CD14-positive monocyte (primary cell): ENCODE measurements at regions not wholly inside any gene's neighbourhood (a gene's known extent, or its start where the extent isn't known, plus 50 kb on each side); places are given as distances from the start of the nearest gene placed in this dataset.

Experiments
- DNase-seq, 3 donors: peaks; one replicate each; pipeline ENCODE4 v3.0.0-alpha.2; 2011 to 2022
- H2AFZ ChIP-seq: 2 replicates; pipeline ENCODE4 v1.6.0; 2012; ENCODE audit warnings: mild to moderate bottlenecking, low read depth, low read length, inconsistent platforms; ENCODE audit not compliant: insufficient read depth, poor library complexity, severe bottlenecking
- H3K27ac ChIP-seq, 2 donors: 1 replicate in 1 of 2; 2 replicates in 1 of 2; pipeline ENCODE4 v1.5.1; 2012 to 2013; ENCODE audit warnings: low read length in 2 of 2, control low read depth in 1 of 2, inconsistent platforms in 1 of 2, low read depth in 1 of 2, mild to moderate bottlenecking in 1 of 2
- H3K27me3 ChIP-seq, 2 donors: one replicate each; pipeline versions ENCODE4 v1.6.0 to v1.6.1; 2011 to 2013; ENCODE audit warnings: low read length in 2 of 2; ENCODE audit not compliant: control insufficient read depth in 2 of 2, insufficient read depth in 2 of 2
- H3K36me3 ChIP-seq, 2 donors: replicated peaks in 1 of 2; 1 replicate in 1 of 2; 2 replicates in 1 of 2; pipeline versions ENCODE4 v1.5.1 to v1.6.1; 2012 to 2013; ENCODE audit warnings: low read length in 2 of 2, control low read depth in 1 of 2, inconsistent platforms in 1 of 2, mild to moderate bottlenecking in 1 of 2; ENCODE audit not compliant: insufficient read depth in 2 of 2, control insufficient read depth in 1 of 2
- H3K4me1 ChIP-seq, 2 donors: 1 replicate in 1 of 2; 2 replicates in 1 of 2; pipeline versions ENCODE4 v1.5.1 to v1.6.1; 2012 to 2013; ENCODE audit warnings: low read length in 2 of 2, control low read depth in 1 of 2, inconsistent platforms in 1 of 2, mild to moderate bottlenecking in 1 of 2, moderate library complexity in 1 of 2; ENCODE audit not compliant: insufficient read depth in 2 of 2, control insufficient read depth in 1 of 2
- H3K4me2 ChIP-seq: replicated peaks from 2 replicates; pipeline ENCODE3; 2012; ENCODE audit warnings: low read length, moderate library complexity, mild to moderate bottlenecking; ENCODE audit not compliant: poor library complexity, severe bottlenecking; ENCODE audit errors: extremely low read depth
- H3K4me3 ChIP-seq, 3 experiments: fragments of 200-600 bp in 1 of 3; sonication (generic) in 1 of 3; replicated peaks in 1 of 3; 1 replicate in 2 of 3; 2 replicates in 1 of 3; pipeline ENCODE4 v1.5.1; 2011 to 2013; ENCODE audit warnings: low read length in 3 of 3, mild to moderate bottlenecking in 3 of 3, control low read depth in 2 of 3, low read depth in 2 of 3, inconsistent platforms in 1 of 3, moderate library complexity in 1 of 3
- H3K79me2 ChIP-seq: 2 replicates; pipeline ENCODE4 v1.6.0; 2012; ENCODE audit warnings: mild to moderate bottlenecking, control low read depth, inconsistent platforms, low read length, moderate library complexity; ENCODE audit not compliant: insufficient read depth
- H3K9ac ChIP-seq: 2 replicates; pipeline ENCODE4 v1.6.0; 2017; ENCODE audit warnings: low read length, mild to moderate bottlenecking; ENCODE audit not compliant: insufficient read depth, poor library complexity, severe bottlenecking
- H3K9me3 ChIP-seq, 2 donors: replicated peaks in 1 of 2; 1 replicate in 1 of 2; 2 replicates in 1 of 2; pipeline versions ENCODE4 v1.5.1 to v1.6.1; 2012 to 2013; ENCODE audit warnings: low read length in 2 of 2, control low read depth in 1 of 2; ENCODE audit not compliant: control insufficient read depth in 1 of 2, insufficient read depth in 1 of 2
- H4K20me1 ChIP-seq: 2 replicates; pipeline ENCODE4 v1.6.0; 2012; ENCODE audit warnings: mild to moderate bottlenecking, low read length, control low read depth, moderate library complexity; ENCODE audit not compliant: insufficient read depth
- H3K27ac Mint-ChIP-seq, 7 donors: one replicate each; pipeline ENCODE4 v1.8.0; 2020; ENCODE audit warnings: mild to moderate bottlenecking in 7 of 7, mixed read lengths in 7 of 7, moderate library complexity in 6 of 7, inconsistent platforms in 2 of 7
- H3K27me3 Mint-ChIP-seq, 3 donors: one replicate each; pipeline ENCODE4 v1.8.0; 2021 to 2022; ENCODE audit warnings: low read depth in 3 of 3, mild to moderate bottlenecking in 3 of 3, mixed read lengths in 3 of 3, moderate library complexity in 3 of 3, inconsistent platforms in 1 of 3
- H3K36me3 Mint-ChIP-seq, 2 donors: one replicate each; pipeline ENCODE4 v1.8.0; 2020; ENCODE audit warnings: mixed read lengths in 2 of 2, inconsistent platforms in 1 of 2, mild to moderate bottlenecking in 1 of 2
- H3K4me1 Mint-ChIP-seq: one replicate; pipeline ENCODE4 v1.8.0; 2020; ENCODE audit warnings: mild to moderate bottlenecking, mixed read lengths
- H3K4me3 Mint-ChIP-seq, 2 donors: one replicate each; pipeline ENCODE4 v1.8.0; 2020; ENCODE audit warnings: mild to moderate bottlenecking in 2 of 2, mixed read lengths in 2 of 2, moderate library complexity in 1 of 2
- H3K9me3 Mint-ChIP-seq, 7 donors: one replicate each; pipeline ENCODE4 v1.8.0; 2020 to 2022; ENCODE audit warnings: mixed read lengths in 7 of 7, mild to moderate bottlenecking in 6 of 7, moderate library complexity in 6 of 7, inconsistent platforms in 2 of 7
- WGBS: methylation state at CpG from one replicate; pipeline ENCODE4 v1.1.5; 2013; ENCODE audit warnings: missing lambda C conversion rate; ENCODE audit not compliant: insufficient coverage; 5-methylcytosine and 5-hydroxymethylcytosine counted together
- intact Hi-C, 2 donors: fragments of 100-400 bp; cut with micrococcal nuclease; formaldehyde crosslinking; loops; one replicate each; pipeline versions ENCODE4 v1.15.0 to v1.15.1; 2023
- TF ChIP-seq, protein P1 (sequence below): fragments of 200-600 bp; IDR thresholded peaks from one replicate; pipeline ENCODE4 v1.8.0; 2022; ENCODE audit warnings: antibody characterized with exemption, mild to moderate bottlenecking

DNA sequence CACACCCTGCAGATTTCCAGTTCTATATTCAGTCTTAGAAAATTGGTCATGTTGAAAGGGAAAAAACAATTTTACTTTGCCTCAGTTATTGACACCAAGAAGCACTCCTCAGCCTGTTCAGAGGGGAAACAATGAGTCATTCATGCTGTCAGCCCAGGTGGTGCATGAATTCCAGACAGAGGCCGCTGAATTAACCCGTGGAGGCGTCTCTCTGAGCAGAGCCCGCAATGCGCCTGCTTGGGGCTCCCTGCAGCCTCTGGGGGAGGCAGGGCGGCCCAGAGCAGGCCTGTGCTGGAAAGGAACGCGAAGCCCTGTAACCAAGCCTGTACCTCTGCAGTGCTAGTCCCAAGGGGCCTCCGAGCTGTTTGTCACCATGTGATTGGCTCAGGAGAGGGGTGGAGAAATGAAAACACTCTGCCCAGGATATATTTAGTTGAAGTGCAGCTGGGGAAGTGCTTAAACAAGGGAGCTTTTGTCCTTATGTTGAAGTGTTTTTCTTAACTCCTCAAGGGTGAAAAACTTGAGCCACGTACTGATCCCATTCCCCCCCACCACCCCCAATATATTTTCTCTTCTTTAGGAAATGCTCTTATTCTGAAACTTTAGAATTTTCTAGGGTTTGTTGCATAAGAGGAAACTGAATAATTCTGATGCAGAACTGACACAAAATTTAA, 68.3 kb upstream of the CHD2 start:
- Mint-ChIP-seq H3K27ac (peak overlapping the region; percentile 86 to 97 (median 94)), H3K4me1 (peaks cover 38% of the 10 kb centered on the region), H3K27me3 (peaks cover 0 to 3% (median 0%) of the 10 kb centered on the region in 3 donors), H3K9me3 (no peaks in the 10 kb centered on the region), H3K36me3 (no peaks in the 10 kb centered on the region), H3K4me3 (peak overlapping the region; percentile 72 to 84)
- H3K4me3 ChIP-seq: peak overlapping the region; percentile 32 to 75 (median 45)
- peaks cover 28 to 65% of the 10 kb centered on the region in 2 donors for H3K4me1 ChIP-seq
- H3K27ac ChIP-seq: peak overlapping the region; percentile 78 to 91
- peak overlapping the region; percentile 87 for H2AFZ ChIP-seq
- H4K20me1 ChIP-seq: no peaks in the 10 kb centered on the region
- peak; percentile 39 to 62 (median 60) for DNase-seq
- 0% methylated on average over 9 of the region's 10 CpGs for WGBS
- no peaks in the 10 kb centered on the region for H3K79me2 ChIP-seq
- H3K9ac ChIP-seq: peak overlapping the region; percentile 70
- intact Hi-C loops: no loop called here
- no peaks in the 10 kb centered on the region for H3K9me3 ChIP-seq
- no peaks in the 10 kb centered on the region for H3K27me3 ChIP-seq
- H3K36me3 ChIP-seq: no peaks in the 10 kb centered on the region
- H3K4me2 ChIP-seq: peak overlapping the region; percentile 78
- TF ChIP-seq, protein P1, sequence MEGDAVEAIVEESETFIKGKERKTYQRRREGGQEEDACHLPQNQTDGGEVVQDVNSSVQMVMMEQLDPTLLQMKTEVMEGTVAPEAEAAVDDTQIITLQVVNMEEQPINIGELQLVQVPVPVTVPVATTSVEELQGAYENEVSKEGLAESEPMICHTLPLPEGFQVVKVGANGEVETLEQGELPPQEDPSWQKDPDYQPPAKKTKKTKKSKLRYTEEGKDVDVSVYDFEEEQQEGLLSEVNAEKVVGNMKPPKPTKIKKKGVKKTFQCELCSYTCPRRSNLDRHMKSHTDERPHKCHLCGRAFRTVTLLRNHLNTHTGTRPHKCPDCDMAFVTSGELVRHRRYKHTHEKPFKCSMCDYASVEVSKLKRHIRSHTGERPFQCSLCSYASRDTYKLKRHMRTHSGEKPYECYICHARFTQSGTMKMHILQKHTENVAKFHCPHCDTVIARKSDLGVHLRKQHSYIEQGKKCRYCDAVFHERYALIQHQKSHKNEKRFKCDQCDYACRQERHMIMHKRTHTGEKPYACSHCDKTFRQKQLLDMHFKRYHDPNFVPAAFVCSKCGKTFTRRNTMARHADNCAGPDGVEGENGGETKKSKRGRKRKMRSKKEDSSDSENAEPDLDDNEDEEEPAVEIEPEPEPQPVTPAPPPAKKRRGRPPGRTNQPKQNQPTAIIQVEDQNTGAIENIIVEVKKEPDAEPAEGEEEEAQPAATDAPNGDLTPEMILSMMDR: no peak

DNA sequence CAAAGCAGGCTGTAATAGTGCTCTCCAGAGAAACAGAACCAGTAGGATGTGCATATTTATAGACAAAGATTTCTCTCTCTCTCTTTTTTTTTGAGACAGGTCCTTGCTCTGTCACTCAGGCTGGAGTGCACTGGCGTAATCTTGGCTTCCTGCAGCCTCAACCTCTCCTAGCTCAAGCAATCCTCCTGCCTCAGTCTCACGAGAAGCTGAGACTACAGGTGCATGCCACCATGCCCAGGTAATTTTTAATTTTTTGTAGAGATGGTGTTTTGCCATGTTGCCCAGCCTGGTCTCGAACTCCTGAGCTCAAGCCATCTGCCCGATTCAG, 67.1 kb upstream of the CHD2 start:
- H3K27ac Mint-ChIP-seq: peak overlapping the region; percentile 59 to 97 (median 94)
- Histone ChIP-seq H3K79me2 (no peaks in the 10 kb centered on the region), H3K4me3 (peak overlapping the region in 1 of 3 experiments; percentile 75), H3K4me2 (peak overlapping the region; percentile 78), H3K36me3 (no peaks in the 10 kb centered on the region), H4K20me1 (no peaks in the 10 kb centered on the region), H3K9ac (no peak overlapping the region), H3K27me3 (no peaks in the 10 kb centered on the region), H3K27ac (peak overlapping the region in 1 of 2 donors; percentile 91), H3K4me1 (peaks cover 25 to 61% of the 10 kb centered on the region in 2 donors), H3K9me3 (no peaks in the 10 kb centered on the region), H2AFZ (peak overlapping the region; percentile 35)
- peaks cover 0 to 5% (median 0%) of the 10 kb centered on the region in 3 donors for H3K27me3 Mint-ChIP-seq
- TF ChIP-seq, protein P1: no peak
- no peak for DNase-seq
- H3K36me3 Mint-ChIP-seq: no peaks in the 10 kb centered on the region
- no peak overlapping the region for H3K4me3 Mint-ChIP-seq
- H3K9me3 Mint-ChIP-seq: no peaks in the 10 kb centered on the region
- intact Hi-C loops: no loop called here
- H3K4me1 Mint-ChIP-seq: peaks cover 31% of the 10 kb centered on the region
- 95% methylated on average over 2 of the region's 4 CpGs for WGBS
